ENCODE measurements at regions not wholly inside any gene's neighbourhood (a gene's known extent, or its start where the extent isn't known, plus 50 kb on each side); places are given as distances from the start of the nearest gene placed in this dataset.

DNA sequence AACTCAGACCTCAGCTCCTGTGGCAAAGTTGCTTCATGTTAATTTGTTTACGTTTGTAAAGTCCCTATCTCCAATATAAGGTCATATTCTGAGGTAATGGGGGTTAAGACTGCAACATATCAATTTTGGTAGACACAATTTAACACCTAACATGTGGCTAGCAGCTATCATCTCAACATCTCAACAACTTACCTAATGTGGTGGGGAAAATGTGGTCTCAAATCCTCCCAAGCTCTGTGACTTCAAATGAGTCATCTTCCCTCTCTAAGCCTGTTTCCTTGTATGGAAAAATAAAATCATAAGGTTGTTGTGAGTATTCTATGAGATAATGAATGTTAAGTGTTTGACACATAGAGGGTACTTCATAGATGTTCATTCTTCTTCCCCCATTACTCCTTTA, 443.3 kb downstream of the CDK5RAP2 start:
- no peak for DNase-seq (ENCODE audit: low read depth in 2 of 2)

DNA sequence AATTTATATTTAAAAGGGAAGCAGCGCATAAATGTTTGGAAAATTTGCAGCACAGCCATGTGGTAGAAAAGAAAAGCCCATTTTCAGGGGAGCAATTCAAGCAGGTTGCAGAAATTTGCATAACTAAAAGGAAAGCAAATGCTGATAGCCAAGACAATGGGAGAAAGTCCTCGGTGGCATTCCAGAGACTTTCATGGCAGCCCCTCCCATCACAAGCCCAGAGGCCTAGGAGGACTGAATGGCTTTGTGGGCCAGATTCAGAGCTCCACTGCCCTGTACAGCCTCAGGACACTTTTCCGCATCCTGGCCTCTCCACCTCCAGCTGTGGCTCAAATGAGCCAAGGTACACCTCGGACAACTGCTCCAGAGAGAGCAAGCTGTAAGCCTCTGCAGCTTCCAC, 462.9 kb downstream of the CDK5RAP2 start:
- DNase-seq (ENCODE audit: low read depth in 2 of 2) = no peak

DNA sequence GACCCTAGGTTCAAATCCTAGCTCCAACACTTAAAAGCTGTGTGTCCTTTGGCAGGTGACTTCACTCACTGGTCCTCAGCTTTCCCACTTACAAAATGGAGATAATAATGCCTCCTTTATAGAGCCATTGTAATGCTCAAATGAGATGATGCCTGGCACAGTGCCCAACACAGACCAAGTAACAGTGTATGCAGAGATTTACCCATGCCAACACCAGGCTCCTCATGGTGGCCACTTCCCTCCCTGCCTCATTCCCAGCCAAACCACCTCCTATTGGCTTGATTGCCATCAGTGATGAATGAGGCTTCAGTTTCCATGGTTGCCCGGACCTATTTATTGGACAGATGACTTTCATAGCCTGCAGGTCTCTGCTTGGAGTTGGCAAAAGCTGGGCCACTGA, 469.4 kb downstream of the CDK5RAP2 start:
- DNase-seq (ENCODE audit: low read depth in 2 of 2) = no peak

DNA sequence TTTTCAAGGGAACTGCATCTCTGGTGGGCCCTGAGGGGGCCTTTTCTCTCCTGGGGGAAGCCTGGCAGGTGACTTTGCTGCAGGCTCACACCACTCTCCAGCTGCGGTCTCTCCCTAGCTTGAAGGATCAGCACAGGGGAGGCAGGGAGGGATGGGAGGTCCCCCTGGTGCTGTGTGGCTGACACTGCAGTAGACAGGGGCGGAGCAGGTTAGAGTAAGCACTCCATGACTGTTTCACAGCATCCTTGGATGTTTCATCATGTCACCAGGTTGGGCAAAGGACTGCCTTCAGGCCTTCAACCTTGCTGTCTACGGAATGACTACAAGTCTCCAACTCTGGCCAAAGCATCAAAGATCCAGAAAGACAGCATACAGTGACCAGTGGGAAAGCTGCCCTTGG, 470.7 kb downstream of the CDK5RAP2 start:
- no peak for DNase-seq (ENCODE audit: low read depth in 2 of 2)

DNA sequence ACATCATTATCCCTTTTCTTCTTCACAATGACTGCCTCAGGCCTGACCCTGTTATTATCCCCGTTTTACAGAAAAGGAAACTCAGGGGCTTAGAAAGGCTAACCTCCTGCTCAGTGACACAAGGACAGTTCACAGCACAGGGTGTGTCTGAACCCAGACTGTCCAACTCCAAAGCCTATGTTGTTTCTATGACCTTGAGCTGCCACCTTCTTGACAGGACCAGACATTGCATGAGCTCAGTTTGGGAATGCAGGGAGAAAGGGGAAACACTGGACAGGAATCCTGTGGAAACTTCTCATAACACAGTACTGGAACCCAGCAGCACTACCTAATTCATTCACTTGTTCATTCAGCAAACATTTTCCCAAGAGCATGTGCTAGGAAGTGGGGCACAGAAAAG, 472.8 kb downstream of the CDK5RAP2 start:
- no peak for DNase-seq (ENCODE audit: low read depth in 2 of 2)

DNA sequence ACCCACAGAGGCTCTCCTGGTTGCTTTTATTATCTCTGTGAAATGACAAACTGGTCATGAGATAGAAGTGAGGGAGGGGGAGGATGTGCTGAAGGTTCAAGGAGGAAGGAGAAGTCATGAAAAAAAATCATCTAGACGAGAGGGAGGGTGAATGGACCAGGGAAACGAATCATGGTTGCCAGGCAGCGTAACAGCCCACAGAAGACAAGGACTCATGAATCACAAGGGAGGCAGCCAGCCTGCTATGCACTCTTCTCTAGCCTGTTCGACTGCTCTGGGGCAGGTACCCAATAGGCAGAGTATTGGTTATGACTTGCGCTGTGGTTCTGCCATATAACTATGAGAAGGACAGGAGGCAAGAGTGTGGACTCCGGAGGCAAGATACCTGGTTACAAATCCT, 475.2 kb downstream of the CDK5RAP2 start:
- DNase-seq (ENCODE audit: low read depth in 2 of 2) = no peak

DNA sequence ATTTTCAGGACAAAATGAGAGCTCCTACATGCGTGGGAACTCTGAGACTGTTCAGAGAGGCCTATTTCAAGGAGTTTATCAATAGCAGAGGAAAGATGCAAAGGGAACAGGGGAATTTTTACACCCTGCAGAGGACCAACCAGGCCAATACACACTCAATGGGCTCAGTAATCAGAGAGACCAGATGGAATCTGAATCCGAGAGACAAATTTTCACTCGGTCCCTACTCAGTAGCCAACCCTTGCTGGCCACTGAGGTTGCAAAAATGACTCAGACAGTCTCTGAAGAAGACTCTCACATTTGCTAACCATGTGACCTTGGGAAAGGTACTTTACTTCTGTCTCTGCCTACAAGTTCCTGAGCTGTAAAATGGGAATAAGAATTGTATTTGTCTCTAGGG, 479.4 kb downstream of the CDK5RAP2 start:
- DNase-seq (ENCODE audit: low read depth in 2 of 2) = no peak

DNA sequence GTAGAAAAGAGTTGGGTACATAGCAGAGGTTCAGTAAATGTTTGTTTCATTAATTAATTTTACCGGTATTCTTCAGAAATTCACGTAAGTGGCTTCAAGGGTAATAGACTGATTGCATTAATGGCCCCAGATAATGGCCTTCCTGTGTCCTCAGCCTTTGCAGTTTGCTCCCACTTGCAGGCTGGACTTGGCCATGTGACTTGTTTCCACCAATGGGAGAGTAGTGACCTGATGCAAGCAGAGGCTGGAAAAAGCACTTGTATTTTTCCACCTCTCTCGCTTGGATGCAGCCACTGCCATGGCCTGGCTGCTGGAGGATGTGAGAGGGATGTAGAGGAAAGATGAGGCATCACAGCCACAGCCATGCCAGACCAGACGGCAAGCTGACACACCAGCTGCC, 480.9 kb downstream of the CDK5RAP2 start:
- DNase-seq (ENCODE audit: low read depth in 2 of 2) = no peak

DNA sequence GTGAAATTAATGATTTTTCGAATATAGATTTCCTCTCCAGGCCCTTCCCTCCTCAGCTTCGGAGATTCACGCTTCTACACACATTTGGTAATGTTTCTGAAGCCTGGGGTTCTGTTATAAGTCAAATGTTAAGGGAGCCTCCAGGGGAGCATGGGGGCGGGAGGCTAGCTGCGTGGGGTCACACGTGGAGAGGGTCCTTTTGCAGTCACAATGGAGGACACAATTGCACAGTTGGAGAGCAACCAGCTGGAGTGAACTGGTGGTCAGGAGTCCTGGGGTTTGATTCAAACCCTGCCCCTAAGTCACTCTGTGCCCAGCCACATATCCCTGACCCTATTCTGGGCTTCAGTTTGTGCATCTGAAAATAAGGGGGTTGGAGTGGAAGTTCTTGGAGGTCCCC, 481.4 kb downstream of the CDK5RAP2 start:
- no peak for DNase-seq (ENCODE audit: low read depth in 2 of 2)

DNA sequence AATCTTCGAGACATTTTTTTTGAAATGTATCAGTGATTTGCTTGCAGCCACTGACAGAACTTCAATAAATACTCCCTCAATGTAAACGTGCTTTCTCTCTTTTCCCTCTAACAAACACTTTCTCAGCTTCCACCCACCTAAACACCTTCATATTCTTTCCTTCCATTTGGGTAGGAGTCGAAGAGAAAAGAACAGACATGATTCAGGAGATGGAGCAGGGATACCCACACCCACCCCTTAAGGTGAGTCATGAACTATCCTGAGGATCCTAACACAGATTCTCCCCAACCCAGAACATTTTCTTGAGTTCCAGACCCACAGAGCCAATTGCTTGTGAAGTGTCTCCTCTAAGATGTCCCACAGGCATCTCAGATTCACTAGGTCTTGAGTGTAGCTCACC, 488.8 kb downstream of the CDK5RAP2 start:
- no peak for DNase-seq (ENCODE audit: low read depth in 2 of 2)

DNA sequence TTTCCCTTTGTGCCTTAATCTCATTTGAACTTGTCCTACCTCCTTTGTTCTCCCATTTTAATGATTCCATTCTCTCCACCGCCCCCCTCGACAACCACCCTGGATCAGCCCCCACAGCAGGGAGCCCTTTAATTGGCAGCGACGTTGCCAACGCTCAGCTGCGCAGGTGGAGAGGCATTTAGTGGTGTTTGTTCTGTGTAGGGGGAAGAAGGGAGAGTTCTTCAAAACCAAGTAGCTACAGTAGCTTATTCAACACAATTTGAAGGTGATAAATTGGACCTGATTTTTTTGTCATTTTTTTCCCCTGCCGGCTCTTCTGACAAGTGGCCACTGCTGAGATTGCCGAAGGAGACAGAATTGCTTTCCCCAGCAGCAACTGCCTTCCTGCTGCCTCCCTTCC, 499.1 kb downstream of the CDK5RAP2 start:
- no peak for DNase-seq (ENCODE audit: low read depth in 2 of 2)

DNA sequence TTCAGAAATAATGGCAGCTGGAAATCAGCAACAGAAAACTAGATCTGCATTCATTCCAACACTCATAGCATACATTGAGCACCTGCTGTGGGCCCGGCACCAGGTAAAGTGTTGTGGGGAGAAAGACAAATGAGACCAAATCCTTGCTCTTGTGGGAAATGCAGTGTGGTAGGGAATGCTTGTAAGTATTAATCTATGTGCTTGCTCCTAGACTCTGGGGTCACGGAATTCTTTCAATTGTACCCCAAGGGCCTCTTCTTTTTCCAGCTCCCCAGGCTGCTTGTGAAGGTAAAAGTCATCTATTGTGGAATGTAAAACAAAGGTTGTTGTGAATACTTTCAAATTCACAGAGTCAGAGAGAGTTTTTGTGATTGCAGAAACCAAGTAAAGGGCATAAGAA, 501.9 kb downstream of the CDK5RAP2 start:
- DNase-seq (ENCODE audit: low read depth in 2 of 2) = no peak

DNA sequence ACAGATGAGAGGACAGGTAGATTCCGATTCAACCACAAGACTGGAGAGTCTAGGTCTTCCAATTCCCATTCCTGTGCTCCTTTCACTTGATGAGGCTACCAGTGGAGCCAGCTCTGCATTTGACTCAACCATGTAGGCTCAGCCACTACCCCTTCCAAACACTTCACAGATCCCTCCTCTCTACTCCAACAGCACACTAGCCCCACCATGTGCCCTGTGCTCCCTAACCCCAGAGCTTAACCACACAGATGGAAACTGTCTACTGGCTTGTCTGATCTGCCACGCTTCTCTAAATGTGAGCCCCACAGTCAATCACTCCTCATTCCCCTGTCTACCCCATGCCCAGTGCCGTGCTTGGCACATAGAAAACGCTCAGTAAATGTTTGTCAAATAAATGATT, 508.2 kb downstream of the CDK5RAP2 start:
- no peak for DNase-seq (ENCODE audit: low read depth in 2 of 2)

DNA sequence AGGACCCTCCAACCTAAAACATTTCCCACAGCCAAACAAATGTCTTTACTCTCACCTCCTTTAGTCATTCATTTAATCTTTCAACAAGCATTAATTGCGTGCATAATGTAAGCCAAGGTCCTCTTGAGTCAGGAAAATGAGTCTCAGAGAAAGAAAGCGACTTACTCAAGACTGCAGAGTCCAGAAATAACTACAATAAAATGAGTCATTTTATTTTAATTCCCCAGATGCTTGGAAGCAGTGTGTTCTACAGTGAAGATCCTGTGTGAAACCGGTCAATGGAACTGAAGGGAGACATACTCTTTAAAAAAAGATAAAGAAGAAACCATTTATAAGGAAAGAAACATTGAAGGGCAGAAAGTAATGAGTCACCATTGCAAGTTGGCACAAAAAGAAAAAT, 513.7 kb downstream of the CDK5RAP2 start:
- no peak for DNase-seq (ENCODE audit: low read depth in 2 of 2)

DNA sequence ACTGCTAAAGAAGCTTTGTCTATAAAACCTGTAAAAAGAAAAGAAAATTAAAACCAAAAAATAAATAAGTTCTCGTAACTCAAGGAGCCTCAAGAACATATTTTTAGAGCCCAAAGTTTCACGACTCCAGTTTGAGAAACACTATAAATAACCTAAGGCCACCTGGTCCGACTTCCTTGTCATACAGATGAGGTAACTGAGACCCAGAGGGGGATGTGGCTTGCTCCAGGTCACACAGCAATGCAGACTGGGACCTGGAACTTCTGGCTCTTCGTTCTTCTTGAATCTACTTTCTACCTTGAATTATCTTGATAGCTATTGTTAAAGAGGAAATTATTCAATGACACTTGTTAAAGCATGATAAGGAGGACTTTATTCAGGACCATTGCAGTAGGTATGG, 514.8 kb downstream of the CDK5RAP2 start:
- no peak for DNase-seq (ENCODE audit: low read depth in 2 of 2)

DNA sequence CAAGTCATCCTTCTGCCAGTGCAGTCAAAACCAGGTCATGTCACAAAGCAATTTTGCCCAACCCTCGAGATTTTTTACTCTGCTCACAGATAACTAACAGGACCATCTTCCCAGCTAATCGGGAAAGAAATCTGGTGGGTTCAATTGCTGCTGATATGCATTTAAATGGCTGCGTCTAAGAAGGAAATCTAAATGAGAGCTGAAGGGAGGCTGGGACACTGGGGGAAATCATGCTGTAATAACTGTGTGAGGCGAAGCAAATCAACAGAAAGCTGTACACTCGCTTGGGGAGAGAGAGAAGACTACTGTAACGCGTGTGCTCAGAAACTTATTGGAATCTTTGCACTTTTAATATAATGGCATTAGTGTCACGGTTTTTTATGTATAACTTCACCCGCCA, 535.0 kb downstream of the CDK5RAP2 start:
- no peak for DNase-seq (ENCODE audit: low read depth in 2 of 2)

DNA sequence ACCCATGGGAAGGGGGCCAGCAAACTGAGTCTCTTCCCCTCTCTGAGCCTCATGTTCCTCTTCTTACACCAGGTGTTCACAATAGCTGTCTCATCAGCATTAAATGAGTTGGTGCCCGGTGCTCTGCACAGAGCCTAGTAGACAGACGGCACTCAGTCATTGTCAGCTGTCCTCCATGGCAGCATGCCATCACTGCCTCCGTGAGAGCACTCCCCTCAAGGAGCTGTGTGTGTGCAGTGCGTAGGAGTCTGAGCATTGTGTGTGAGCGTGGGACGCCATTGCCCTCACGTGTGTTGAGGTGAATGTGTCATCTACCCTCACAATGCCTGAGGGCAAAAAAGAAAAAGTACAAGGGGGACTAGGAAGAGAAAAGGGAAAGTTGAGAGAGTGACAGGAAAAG, 536.5 kb downstream of the CDK5RAP2 start:
- DNase-seq (ENCODE audit: low read depth in 2 of 2) = no peak

DNA sequence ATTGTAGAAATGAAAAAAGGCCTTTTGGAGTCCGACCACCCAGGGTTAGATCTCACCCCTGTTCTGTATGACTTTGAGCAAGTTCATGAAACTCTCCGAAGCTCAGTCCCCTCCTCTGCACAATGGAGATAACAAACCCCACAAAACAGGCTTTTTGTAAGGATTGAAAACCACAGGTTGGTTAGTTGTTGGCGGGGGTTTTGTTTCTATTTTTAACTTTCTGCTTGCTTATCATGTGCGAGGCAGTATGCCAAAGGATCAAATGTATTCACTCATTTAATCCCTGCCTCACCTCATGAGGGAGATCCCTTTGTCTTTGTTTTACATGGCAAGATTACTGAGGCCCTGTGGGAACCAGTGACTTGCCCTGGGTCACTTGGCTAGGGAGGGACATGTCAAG, 539.1 kb downstream of the CDK5RAP2 start:
- no peak for DNase-seq (ENCODE audit: low read depth in 2 of 2)

DNA sequence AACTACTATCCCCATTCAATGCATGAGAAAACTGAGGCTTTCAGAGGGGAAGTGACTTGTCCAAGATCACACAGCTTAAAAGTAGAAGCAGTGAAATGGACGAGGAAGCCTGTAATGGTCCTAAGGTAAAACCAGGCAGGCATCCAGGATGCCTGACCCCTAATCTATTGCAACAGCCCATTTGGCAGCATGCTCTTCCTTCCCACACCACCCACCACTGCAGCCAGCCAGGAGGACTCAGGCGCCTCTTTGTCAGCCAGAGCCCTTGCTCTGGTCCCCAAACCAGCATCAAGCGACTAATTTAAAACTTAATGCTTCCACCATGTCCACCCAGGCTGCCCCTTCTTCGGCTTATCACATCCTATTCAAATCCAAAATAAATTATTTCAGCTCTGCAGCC, 541.6 kb downstream of the CDK5RAP2 start:
- DNase-seq (ENCODE audit: low read depth in 2 of 2) = peak in 1 of 2 donors; percentile 26

DNA sequence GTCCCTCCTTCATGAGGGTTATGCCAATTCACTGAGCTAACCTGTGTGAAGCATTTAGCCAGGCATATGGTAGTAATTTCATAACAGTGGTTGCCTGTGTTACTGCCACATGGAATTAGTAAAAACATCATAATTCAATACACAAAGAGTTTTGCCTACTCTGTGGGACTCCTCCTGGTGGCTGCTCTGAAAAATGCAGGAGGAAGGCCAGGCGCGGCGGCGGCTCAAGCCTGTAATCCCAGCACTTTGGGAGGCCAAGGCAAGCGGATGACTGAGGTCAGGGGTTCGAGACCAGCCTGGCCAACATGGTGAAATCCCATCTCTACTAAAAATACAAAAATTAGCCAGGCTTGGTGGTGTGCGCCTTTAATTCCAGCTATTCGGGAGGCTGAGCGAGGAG, 547.3 kb downstream of the CDK5RAP2 start:
- DNase-seq (ENCODE audit: low read depth in 2 of 2) = no peak

DNA sequence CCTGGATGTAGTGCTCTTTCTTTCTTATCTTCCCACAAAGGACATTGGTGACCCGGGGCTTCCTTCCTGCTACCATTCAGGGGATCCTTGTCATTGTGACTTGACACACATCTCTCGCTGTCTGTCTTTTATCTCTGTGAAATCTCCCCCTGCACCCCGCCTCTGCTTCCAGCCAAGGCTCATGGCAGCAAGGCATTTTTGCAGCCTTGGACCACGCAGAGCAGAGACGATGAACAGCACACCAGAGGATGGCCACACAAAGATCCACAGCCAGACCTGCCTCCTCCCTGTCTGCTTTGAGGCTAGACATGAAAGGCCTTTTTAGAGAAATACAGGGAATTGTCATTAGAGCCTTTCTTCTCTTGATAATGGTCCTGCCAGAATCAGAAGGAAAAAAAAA, 549.1 kb downstream of the CDK5RAP2 start:
- no peak for DNase-seq (ENCODE audit: low read depth in 2 of 2)

DNA sequence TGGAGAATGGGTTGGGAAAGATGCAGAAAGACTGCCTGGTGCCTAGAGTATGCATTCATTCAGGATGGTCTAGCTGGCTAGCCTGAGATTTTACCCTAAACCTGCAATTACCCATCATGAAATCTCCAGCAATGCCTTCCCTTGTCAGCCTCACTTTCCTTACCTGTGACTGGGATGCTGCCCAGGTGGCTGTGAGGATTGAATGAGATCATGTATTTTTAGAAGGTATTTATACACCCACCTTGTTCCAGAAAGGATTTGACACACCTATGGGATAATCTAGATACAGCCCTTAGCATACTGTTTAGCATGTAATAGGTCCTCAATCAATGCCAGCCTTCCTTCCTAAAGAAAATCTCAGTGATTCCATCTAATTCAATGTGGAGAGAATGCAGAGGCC, 561.4 kb downstream of the CDK5RAP2 start:
- DNase-seq (ENCODE audit: low read depth in 2 of 2) = no peak

DNA sequence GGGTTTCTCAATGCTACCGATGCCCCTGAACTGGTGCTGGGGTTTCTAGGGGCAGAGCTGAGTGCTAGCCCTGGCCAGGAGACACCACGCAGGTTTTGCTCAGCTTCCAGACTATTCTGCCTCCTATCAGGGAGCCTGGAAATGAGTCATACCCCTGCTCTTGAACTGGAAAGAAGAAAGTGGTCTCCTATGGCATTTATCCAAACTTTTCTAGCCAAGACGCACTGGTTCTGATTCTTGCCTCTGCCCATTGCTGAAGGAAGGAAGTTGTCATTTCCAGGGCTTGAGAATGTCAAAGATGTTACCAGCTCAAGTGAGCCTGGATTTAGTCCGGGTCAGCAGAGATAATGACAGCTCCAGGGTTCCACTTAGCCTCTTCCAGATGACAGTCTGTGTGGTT, 561.9 kb downstream of the CDK5RAP2 start:
- DNase-seq (ENCODE audit: low read depth in 2 of 2) = no peak

DNA sequence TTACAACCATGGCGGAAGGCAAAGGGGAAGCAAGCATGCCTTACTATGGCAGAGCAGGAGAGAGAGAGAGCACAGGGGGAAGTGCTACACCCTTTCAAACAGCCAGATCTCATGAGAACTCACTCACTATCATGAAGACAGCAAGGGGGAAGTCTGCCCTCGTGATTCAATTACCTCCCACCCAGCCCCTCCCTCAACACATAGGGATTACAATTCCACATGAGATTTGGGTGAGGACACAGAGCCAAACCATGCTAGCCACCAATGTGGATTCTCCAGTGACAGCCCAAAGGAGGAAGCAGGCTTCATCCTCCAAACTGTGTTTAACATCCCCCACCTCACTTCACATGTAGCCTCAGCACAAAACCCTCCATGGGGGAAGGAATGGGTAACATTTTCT, 563.7 kb downstream of the CDK5RAP2 start:
- no peak for DNase-seq (ENCODE audit: low read depth in 2 of 2)

DNA sequence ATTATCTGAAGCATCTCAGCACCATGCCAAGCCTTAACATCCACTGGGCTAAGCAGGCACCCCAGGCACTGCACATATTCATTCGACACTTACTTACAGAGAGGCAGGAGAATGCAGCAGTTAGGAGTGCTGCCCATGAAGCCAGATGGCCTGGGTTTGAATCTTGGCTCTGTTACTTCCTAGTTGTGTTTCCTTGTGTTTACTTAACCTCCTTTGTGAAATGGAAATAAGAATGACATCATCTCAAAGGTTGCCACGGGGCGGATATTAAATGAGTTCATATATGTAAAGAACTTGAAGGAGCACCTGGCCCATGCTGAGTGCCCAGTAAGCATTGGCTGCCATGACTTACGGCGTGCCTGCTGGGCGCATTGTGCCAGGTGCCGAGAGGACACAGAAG, 565.2 kb downstream of the CDK5RAP2 start:
- DNase-seq (ENCODE audit: low read depth in 2 of 2) = no peak
